ENCODE measurements at regions not wholly inside any gene's neighbourhood (a gene's known extent, or its start where the extent isn't known, plus 50 kb on each side); places are given as distances from the start of the nearest gene placed in this dataset.

DNA sequence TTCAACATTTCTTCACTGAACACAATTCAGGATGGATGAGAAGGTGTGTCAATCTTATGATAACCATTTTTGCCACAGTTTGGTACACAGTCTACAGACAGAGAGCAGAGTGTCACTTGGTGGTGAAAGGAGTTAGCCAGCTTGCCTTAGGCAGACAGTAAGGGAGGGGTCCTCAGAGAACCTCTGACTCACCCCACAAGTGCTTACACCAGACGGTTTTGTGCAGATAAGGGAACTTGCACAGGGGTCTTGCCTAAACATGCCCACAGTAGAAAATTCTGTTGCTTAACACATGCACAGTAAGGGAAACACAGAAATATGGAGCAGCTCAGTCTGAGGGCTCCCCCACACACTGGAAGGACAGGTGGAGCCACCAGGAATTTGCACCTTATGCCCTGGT lies 204.5 kb upstream of the CDH8 start:
- DNase-seq, result no peak

DNA sequence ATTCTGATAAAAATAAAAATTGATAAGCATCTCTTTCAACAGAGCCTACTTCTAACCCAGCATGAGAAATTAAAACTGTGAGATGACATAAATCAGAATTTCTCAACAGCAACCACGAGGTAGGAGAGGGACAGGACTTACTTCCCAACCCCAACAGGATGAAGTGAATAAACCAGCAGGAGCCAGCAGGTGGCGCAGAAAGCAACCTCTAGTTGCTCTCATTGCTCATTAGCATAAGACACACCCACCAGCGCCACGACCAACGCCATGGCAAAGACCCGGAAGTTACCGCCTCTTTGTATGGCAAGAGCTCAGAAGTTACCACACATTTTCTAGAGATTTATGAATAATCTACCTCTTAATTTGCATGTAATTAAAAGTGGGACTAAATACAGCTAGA lies 189.4 kb upstream of the CDH8 start:
- no peak for DNase-seq

DNA sequence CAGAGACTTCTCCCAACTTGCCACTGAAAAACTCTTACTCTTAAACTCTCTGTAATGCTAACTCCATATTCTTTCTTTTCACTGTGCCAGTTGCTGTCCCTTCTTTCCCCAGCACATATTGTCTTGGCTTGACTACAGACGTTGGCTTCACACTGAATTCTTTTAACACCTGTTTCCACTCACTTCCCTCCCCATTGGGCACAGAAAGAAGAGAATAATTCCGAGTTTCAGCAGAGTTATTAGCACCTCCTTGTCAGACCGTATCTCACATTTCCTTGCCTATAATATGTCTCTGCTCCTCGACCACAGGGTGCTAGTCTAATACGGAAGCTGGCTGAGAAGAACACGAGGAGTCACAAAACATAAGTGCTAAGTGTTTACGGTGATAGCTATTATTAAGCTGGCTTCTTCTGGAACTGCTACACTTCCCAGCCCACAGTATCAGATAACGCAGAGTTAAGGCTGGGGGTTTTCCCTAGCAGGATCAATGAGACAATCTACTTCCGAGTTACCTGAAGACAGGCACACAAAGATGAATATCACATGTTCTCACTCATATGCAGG lies 188.5 kb upstream of the CDH8 start:
- DNase-seq, result no peak

DNA sequence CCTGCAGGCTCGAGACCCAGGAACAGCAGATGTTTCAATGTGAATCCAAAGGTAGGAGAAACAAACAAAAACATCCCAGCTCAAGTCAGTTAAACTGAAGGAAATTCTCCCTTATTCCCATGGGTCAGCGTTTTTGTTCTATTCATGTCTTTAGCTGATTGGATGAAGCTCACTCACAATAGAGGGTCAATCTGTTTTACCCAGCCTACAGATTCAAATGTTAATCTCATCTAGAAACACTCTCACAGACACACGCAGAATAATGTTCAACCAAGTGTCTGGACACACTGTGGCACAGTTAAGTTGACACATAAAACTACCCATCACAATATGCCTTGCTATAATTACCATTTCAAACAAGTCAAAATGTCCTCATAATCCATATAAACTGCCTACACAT lies 180.6 kb upstream of the CDH8 start:
- DNase-seq, result no peak

DNA sequence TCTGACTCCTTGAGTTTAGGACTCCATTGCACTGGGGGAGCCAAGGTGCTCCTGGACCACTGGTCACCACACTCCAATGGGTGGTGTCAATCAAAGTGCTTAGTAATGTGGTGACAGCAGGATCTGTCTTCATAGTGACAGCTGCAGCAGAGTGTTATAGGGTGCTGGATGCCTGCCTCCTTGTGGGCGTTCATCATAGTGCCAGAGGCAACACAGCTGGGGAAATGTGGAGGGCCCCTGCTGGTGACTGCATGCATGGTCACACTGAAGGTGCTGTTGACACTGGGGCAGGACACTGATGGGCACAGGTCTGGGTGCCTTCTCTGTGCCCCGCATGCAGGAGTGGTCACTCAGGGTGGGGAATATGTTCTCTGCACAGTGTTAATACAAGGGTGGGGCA lies 177.5 kb upstream of the CDH8 start:
- DNase-seq, result no peak

DNA sequence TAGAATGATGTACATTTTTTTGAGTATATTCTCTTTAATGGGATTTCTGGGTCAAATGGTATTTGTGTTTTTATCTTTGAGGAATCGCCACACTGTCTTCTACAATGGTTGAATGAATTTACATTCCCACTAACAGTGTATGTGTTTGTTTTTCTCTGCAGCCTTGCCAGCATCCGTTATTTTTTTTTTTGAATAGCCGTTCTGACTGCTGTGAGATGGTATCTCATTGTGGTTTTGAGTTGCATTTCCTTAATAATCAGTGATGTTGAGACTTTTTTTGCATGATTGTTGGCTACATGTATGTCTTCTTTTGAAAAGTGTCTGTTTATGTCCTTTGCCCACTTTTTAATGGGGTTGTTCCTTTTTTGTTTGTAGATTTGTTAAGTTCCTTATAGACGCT lies 172.7 kb upstream of the CDH8 start:
- DNase-seq, result no peak

DNA sequence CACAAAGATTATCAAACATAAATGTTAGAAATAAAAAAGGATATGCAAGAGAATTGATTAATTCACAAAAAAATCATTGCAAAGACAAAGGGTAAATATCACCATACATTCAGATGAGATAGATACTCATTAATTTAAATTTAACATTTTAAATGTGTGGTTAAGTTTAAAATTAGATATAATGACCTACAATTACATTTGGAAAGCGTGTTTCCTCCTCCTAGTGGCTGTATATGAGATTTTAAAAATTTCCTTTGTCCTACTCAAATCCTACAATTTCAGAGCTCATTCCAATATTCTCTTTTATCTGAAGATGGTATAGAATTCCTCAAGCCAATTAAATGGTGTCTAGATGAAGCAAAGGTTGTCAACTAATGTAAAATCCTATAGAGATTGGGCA lies 169.2 kb upstream of the CDH8 start:
- DNase-seq, result no peak

DNA sequence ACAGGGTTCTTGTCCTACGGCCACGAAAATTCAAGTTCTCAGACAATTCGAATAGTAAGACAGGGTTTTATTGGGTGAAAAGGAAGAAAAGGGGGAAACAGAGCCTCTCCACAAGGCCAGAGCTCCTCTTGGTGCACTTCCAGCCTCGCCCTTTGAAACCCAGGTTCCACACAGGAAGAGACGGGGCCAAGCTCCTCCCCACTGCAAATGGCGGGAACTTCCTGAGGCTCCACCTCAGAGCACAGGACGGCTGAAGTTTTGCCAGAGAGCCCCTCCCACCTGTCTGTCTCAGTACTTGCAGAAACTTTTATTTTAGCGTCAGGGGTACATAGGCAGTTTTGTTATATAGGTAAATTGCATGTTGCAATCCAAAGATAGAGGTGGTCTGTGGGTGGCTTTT lies 165.7 kb upstream of the CDH8 start:
- DNase-seq, result no peak

DNA sequence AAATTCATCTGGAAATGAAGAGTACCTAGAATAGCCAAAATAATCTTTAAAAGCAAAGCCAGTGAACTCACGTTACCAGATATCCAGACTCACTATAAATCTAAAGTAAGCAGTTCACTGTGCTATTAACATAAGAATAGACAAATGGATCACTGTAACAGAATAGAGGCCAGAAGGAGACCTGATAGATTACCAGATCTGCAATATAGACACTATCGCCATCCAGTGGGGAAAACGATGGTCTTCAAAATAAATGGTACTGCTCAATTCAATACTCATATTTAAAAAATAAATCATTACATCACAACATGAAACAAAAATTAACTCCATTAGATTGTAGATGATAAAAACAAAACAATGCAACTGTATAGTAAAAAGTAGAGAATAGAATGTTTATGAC lies 158.6 kb upstream of the CDH8 start:
- DNase-seq, result no peak

DNA sequence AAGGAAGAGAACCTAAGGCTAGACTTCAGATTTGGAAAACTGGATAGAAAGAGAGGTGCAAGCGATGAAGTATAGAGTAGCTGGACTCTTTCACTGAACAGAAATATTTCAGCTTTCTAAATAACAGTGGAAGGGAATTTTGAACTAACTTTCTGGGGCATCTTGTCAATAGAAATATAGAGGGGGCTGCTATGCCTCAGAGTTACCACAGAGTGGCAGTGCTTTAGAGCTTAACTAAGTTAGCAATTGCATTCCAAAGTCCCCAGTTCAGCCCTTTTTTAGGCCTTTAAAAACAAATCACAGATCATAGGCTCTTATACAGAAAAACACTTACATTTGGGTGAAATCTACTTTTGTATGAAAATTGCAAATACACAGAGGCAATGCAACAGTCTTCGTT lies 154.2 kb upstream of the CDH8 start:
- no peak for DNase-seq

DNA sequence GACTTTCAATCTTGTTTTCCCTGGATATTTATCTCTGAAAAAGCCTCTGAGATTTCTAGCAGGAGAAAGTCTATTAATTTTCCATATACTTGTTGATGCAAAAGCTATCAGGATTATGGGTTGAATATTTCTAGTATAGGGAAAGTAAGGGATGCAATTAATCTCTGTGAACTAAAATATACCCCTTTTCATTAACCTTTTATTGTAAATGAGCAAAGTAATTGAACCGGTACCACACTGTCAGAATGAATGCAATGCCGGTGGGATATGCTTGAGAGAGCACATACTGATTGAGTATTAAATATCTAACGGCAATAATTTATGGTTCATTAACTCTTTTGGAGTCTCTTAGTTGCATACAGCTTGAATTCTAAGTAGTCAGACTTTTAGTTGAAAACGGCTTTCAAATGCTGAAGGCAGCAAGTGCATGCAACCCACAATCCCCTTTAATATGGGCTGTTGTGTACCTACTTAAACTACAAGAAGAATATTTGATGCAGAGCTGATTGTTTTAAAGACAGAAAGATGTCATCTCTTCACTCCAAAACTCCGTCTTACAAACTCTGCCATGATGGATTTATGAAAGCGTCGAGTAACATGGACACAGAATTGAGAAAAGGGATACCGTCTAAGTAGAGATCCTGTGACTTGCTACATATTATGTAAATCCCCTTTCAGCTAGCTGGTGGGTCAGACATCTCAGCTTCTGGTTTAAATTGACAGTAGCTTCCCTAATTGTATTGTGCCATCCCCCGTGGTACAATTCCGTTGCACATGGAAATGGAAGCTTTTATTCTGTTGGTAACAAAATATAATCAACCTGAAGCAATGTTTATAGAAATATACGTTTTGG lies 141.3 kb upstream of the CDH8 start:
- no peak for DNase-seq

DNA sequence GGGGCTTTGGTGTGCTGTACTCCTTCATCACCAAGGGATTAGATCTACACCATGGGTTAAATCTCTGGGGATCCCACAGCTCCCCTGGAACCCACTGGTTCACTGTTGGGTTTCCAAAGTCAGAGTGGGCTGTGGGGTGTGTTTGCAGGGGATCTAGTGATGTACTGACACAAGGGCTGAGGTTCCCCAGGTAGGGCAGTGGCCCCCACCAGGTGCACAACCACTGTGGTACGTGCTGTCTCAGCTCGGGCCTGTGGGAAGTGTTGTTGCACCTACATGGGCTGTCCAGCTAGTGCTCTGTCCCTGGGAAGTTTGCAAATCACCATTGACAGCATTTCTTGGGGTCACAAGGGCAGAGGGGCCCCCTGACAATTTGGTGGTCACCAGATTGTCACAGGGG lies 134.4 kb upstream of the CDH8 start:
- no peak for DNase-seq

DNA sequence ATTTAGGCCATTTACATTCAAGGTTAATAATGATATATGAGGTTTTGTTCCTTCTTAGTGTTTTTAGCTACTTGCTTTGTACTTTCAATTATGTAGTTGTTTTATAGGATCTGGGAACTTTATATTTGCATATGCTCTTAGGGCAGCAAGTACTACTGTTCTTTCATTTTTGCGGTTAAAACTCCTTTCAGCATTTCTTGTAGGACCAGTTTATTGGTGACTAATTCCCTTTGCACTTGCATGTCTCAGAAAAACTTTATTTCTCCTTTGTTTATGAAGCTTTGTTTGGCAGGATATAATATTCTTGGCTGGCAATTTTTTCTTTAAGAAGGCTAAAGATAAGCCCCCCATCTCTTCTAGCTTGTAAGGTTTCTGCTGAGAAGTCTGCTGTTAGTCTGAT lies 131.3 kb upstream of the CDH8 start:
- DNase-seq, result no peak

DNA sequence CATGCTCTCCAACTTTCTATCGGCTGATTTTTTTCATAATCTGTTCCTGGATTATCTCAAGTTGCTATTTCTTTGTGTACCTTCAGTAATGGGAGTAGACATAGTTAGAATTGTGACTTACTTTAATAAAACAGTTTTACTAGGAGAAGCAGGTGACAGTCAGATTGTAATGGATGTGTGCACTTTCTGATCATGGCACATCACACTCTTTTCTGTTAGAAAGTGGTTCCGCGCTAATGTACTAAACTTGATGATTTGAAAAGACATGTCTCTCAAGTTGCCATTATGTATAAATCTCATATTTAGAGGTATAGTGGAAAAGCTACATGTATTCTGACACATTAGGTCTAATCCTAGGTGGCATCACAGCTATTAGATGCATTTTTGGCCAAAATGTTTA lies 121.3 kb upstream of the CDH8 start:
- DNase-seq, result no peak

DNA sequence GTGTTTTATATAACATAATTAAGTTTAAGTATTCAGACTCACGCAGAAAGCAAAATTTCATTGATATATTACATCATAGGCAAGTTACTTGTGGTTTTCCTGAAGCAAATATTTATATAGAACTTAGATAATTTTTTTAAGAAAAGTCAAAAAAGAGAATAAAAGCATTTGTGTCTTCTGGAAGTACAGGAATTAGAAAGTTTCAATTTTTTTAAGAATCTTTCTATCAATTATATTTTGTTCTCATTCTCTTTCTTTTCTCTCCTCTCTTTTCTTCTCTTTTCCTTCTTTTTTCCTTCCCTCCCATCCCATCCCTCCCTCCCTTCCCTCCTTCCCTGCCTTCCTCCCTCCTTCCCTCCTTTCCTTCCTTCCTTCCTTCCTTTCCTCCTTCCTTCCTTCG lies 120.7 kb upstream of the CDH8 start:
- DNase-seq, result no peak

DNA sequence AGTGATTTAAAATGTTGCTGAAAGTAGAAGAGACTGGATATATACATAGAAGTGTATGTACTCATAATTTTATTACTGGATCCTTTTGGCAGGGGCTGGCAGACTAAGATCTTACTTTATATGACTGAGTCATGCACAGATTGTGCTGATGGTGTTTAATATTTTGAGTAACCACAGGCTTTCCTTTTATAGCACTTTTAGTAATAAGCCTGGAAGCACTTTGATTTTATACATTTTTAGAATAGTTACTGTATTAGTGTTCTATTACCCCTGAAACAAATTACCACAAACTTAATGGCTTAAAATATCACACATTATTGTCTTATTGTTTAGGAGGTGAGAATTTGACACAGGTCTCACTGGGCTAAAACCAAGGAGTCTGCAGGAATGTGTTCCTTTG lies 113.4 kb upstream of the CDH8 start:
- DNase-seq, result no peak

DNA sequence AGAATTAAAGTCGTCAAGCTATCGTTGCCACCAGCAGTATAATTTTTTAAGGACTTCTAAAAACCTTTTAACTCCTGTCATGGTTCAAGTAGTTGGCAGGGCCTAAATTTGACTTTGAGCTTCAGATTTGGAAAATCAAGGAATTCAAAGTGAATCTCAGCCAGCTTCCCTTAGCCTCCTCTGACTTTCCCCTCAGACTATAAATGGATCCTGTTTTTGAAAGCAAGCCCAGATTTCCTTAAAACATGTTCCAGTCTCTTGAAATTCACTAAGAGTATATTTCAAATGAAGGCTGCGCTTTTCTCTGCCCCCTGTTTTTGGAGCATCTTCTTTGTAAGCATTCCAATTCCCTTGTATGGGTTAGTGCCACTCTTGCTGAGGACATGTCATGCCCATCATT lies 101.8 kb upstream of the CDH8 start:
- DNase-seq, result no peak

DNA sequence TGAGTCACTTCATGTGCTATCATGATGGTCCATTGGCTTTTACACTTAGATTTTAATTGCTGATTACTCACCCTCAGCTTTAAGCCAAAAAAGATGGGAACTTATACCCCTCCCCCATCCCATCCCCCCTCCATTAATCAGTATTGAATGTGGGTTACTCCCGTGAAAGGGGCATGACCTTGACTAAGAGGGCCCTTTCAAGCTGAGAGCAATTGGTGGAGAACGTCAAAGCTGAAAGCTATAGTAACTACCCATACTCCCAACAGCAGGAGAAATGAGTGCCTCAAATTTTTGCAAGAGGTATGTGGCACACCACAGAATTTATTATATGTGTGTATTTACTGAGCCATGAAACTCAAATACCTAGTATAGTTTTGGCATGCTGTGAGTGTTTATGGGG lies 99.7 kb upstream of the CDH8 start:
- no peak for DNase-seq

DNA sequence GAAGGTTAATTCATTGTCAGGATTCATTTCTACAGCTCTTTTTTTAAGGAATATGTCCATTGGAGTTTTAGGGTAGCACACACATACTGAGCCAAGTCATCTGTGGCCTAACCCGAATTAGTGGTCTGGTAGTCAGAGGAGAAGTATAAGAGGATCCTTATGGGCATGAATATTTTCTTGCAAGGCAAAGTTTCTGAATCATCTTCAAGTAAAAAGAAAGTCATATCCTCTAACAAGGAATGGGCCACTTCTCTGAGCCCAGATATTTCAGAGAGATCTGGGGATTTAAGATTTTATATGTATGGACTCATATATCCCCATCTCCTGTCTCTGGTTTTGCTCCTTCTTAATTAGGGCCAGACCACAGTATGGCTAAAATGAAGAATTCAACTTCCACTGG lies 99.2 kb upstream of the CDH8 start:
- DNase-seq, result no peak

DNA sequence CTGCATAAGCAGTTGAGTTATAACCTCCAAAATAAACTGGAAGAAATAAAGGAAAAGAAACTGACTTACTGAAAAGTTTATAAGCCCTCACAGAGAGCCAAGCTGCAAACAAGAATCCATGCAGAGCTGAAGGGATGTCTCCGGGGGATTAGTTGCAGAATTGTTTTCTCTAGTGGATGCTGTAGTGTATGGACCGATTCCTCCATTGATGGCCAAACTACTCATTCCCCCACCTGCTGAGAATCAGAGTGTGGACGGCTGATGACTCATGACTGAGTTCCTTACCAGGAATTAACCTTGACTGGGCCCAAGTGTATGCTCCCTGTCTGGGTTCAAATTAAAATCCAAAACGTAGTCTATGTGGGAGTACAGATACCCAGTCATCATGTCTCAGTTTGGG lies 93.9 kb upstream of the CDH8 start:
- DNase-seq, result no peak

DNA sequence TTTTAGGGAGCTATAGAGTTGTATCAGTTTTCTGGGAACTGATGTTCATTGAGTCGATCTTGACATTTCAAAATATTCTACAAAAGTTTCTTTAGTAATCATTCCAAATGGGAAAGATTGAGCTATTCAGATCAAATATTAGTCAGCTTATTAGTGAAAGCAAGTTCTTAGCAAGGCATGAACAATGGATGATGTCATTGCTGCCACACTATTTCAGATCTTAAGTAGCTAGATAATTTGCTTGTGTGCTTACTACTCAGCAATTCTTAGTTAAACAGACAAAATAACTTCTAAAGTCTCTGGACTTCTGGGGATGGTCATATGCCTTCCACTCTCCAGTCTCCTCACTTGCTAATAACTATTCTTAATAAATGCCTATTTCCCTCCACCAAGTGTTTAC lies 69.0 kb upstream of the CDH8 start:
- DNase-seq, result no peak

DNA sequence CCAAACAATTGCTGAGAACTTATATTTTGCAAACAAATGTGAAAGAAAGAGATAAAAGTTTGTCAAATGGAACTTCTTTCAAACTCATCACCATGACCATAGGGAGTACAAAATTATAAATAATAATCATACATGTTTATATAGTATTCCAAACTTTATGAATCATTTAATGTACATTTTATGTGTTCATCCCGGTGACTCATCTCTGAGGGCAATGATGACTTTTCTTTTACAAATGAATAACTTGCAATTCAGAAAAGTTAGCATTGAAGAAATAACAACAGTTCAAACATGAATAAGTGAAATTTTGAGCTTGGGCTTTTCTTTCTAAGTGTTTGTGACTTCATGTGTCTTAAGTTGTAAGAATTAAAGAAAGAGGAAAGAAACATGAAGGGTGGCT lies 66.3 kb upstream of the CDH8 start:
- DNase-seq, result no peak

DNA sequence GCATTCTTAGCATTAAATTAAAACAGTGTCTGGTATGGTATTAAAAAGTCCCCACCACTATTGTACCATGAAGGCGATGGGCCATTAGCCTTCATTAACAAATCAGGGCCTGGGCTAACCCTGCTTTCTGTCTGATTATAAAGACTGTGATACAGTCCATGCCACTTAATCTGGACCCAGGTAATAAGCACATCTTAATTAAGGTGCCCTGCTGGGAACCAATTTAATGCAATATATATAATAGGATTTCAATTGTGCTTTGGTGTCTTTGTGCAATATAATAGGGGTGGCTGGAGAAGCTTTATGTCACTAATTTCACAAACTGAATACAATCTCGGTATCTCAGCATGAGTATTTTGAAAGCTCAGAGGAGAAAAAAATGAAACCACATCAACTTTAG lies 64.4 kb upstream of the CDH8 start:
- DNase-seq, result peak; percentile 68

DNA sequence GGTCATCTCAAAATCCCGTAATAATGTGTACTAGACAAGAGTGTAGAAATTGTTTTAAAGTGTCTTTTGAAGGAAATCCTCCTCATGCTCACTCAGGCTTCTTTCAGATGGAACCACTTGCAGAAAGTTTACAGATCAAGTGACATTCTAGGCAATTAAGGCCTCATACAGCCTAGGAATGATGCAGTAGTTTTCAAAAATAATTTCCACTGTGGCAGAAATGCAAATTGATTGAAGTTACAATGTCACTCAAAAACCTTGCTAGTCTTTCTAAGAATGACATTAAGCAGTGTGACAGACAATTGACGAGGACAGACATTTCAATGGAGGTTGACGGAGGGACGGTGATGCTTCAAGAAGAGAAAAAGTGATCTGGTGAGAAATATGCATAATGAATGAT lies 53.5 kb upstream of the CDH8 start:
- no peak for DNase-seq

DNA sequence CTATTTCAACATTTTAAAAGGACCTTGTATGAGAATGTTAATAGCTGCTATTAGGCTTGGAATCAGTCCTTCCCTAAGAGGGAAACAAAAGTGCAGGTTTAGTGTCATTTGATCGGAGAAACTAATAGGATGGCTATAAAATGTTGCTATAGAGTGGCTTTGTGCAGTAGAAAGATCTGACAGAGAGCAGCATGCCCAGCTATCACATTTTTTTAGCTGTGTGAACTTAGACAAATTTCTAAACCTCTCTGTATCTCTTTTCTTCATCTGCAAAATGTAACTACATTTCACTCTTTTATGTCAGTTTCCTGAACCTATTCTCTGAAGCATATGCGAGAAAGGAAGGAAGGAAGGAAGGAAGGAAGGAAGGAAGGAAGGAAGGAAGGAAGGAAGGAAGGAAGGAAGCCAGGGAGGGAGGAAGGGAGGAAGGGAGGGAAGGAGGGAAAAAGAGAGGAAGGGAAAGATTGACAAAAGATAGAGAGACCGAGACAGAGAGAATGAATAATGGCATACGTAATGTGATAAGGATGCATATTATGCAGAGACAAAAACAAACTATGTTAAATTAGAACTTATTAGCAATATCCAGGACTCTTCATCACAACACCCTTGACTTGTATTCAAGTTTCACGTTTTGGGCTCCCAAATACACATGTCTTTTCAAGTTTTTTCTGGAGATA lies 52.6 kb upstream of the CDH8 start:
- DNase-seq, result no peak
